ENCODE measurements at regions not wholly inside any gene's neighbourhood (a gene's known extent, or its start where the extent isn't known, plus 50 kb on each side); places are given as distances from the start of the nearest gene placed in this dataset.

DNA sequence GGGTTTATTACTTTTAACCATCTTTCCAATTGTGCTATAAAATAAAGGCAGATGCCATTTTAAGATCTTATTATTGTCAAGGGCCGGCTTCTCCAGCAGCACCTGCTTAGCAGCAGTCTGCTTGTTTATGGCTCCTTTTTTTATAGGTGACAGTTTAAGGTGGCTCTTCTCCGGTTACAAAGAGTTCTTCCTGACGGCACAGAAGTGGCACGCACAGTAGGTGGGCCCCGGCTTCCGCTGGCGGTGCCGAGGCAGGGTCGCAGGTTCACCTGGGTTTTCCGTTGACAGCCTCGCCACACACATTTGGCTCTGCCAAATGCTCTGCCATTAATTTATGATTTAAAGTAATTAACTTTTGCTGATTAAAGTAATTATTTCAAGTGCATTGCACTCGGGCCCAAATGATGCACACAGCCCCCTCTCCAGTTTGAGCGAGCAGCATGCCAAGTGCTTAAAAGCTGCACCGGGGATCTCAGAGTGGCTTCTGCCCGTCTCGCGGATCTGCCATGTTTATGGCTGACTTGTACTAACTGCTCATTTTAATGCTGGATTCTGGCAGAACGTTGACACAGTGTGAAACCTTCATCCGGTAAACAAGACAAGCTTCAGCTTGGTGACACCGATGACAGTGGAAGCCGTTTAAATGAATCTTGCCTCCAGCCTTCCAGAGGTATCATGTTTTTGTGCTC, 355.1 kb upstream of the MKI67 start (continued):
- TF ChIP-seq, protein P1, sequence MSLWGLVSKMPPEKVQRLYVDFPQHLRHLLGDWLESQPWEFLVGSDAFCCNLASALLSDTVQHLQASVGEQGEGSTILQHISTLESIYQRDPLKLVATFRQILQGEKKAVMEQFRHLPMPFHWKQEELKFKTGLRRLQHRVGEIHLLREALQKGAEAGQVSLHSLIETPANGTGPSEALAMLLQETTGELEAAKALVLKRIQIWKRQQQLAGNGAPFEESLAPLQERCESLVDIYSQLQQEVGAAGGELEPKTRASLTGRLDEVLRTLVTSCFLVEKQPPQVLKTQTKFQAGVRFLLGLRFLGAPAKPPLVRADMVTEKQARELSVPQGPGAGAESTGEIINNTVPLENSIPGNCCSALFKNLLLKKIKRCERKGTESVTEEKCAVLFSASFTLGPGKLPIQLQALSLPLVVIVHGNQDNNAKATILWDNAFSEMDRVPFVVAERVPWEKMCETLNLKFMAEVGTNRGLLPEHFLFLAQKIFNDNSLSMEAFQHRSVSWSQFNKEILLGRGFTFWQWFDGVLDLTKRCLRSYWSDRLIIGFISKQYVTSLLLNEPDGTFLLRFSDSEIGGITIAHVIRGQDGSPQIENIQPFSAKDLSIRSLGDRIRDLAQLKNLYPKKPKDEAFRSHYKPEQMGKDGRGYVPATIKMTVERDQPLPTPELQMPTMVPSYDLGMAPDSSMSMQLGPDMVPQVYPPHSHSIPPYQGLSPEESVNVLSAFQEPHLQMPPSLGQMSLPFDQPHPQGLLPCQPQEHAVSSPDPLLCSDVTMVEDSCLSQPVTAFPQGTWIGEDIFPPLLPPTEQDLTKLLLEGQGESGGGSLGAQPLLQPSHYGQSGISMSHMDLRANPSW (CRISPR knock-in tag; IDR thresholded peaks at IDR 0.05), result no peak

DNA sequence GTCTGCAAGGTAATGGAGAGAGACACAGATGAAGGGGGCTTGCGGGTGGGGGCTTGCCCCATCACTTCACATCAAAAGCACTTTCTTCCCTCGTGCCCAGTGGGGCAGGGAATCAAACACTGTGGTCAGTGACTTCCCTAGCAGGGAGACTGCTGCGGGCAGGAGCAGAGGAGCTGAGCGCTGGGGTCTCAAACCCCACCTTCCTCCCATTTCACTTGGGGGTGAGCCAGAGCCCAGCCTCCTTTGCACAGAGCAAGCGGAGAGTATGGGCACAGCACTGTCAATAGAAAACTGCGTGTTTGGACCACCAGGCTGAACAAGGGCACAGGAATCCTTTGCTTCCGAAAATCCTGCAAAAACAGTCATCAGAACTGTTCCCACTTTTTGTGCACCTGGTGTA, 355.8 kb upstream of the MKI67 start:
- POLR2A ChIA-PET, result no interaction called here
- TF ChIP-seq RBM15 (IDR thresholded peaks at IDR 0.05; ENCODE audit: insufficient read depth, low read length) (no peak), KDM5B (IDR thresholded peaks at IDR 0.05; ENCODE audit: insufficient replicate concordance, low read depth, low read length) (no peak), NFXL1 (CRISPR knock-in tag; IDR thresholded peaks at IDR 0.05) (no peak), ETS2 (tag; IDR thresholded peaks at IDR 0.05; ENCODE audit: borderline replicate concordance, poor library complexity, severe bottlenecking) (no peak), GATAD2B (IDR thresholded peaks at IDR 0.05; ENCODE audit: borderline replicate concordance) (no peak), SMARCA5 (IDR thresholded peaks at IDR 0.05) (no peak), JUNB (CRISPR knock-in tag; conservative IDR thresholded peaks at IDR 0.05) (no peak), MIER1 (IDR thresholded peaks at IDR 0.05; ENCODE audit: low read depth) (no peak), ZBTB8A (IDR thresholded peaks at IDR 0.05; ENCODE audit: partially characterized antibody) (no peak), TAF9B (IDR thresholded peaks at IDR 0.05; ENCODE audit: partially characterized antibody) (no peak)
- TF ChIP-seq, protein P2, sequence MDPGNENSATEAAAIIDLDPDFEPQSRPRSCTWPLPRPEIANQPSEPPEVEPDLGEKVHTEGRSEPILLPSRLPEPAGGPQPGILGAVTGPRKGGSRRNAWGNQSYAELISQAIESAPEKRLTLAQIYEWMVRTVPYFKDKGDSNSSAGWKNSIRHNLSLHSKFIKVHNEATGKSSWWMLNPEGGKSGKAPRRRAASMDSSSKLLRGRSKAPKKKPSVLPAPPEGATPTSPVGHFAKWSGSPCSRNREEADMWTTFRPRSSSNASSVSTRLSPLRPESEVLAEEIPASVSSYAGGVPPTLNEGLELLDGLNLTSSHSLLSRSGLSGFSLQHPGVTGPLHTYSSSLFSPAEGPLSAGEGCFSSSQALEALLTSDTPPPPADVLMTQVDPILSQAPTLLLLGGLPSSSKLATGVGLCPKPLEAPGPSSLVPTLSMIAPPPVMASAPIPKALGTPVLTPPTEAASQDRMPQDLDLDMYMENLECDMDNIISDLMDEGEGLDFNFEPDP (CRISPR knock-in tag; IDR thresholded peaks at IDR 0.05), result no peak
- TF ChIP-seq, protein P3, sequence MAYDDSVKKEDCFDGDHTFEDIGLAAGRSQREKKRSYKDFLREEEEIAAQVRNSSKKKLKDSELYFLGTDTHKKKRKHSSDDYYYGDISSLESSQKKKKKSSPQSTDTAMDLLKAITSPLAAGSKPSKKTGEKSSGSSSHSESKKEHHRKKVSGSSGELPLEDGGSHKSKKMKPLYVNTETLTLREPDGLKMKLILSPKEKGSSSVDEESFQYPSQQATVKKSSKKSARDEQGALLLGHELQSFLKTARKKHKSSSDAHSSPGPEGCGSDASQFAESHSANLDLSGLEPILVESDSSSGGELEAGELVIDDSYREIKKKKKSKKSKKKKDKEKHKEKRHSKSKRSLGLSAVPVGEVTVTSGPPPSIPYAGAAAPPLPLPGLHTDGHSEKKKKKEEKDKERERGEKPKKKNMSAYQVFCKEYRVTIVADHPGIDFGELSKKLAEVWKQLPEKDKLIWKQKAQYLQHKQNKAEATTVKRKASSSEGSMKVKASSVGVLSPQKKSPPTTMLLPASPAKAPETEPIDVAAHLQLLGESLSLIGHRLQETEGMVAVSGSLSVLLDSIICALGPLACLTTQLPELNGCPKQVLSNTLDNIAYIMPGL (CRISPR knock-in tag; IDR thresholded peaks at IDR 0.05), result no peak
- no peaks in the 10 kb centered on the region for H3K4me1 ChIP-seq (replicated peaks in 1 of 2; ENCODE audit: control insufficient read depth in 2 of 2, insufficient read depth in 2 of 2, low read length in 2 of 2)
- H3K9me1 ChIP-seq (ENCODE audit: control insufficient read depth, insufficient read depth, low read length), result no peaks in the 10 kb centered on the region
- intact Hi-C loops (cut with micrococcal nuclease) (no loop called here), in situ Hi-C loops (cut with MboI) (no loop called here)
- H3K27ac ChIP-seq (ENCODE audit: extremely low read depth, low read depth, low read length), result no peak overlapping the region
- CTCF ChIA-PET (ENCODE audit: low intra/inter-chr PET ratio), result no interaction called here
- BruUV-seq (replicated peaks), result no TSS peak
- no peaks in the 10 kb centered on the region for H3K9me3 ChIP-seq (replicated peaks; ENCODE audit: control insufficient read depth, insufficient read depth, low read depth, low read length)
- H2AFZ ChIP-seq (ENCODE audit: low read depth, low read length), result no peak overlapping the region
- H4K20me1 ChIP-seq (replicated peaks; ENCODE audit: control insufficient read depth, insufficient read depth, low read length), result no peaks in the 10 kb centered on the region
- no peaks in the 10 kb centered on the region for H3K36me3 ChIP-seq (ENCODE audit: control insufficient read depth, insufficient read depth, low read length)
- no peak for FAIRE-seq
- DNase-seq (ENCODE audit: extremely low read depth in 1 of 4, low spot score in 3 of 4), result no peak
- H3K9ac ChIP-seq (ENCODE audit: insufficient read depth in 1 of 2, low read depth in 2 of 2, low read length in 2 of 2), result no peak overlapping the region
- 17% methylated on average over 5 of the region's 7 CpGs for WGBS (ENCODE audit: insufficient coverage, low coverage, missing lambda C conversion rate)
- H3K27me3 ChIP-seq (ENCODE audit: control insufficient read depth in 2 of 2, insufficient read depth in 2 of 2, low read length in 2 of 2), result peaks cover 15 to 43% of the 10 kb centered on the region in 2 experiments; a peak in 3 of 5 replicates
- no peak for ATAC-seq
- H3K4me3 ChIP-seq, result no peak overlapping the region
- no peak overlapping the region for H3K4me2 ChIP-seq (ENCODE audit: insufficient read depth, low read length)
- no peaks in the 10 kb centered on the region for H3K79me2 ChIP-seq (ENCODE audit: control insufficient read depth, insufficient read depth, low read length)

Measured in K562 (cell line).